ENCODE measurements at regions not wholly inside any gene's neighbourhood (a gene's known extent, or its start where the extent isn't known, plus 50 kb on each side); places are given as distances from the start of the nearest gene placed in this dataset.

- TF ChIP-seq CTCF (IDR thresholded peaks at IDR 0.05), result no peak
- no peak for TF ChIP-seq POLR2A (IDR thresholded peaks at IDR 0.05)
Measured at GRCh38 chr15:98312913-98313312, 335.4 kb upstream of the IGF1R start.

Data from sigmoid colon (tissue), 3 donors.